Liver (tissue), 8 donors: ENCODE measurements at regions not wholly inside any gene's neighbourhood (a gene's known extent, or its start where the extent isn't known, plus 50 kb on each side); places are given as distances from the start of the nearest gene placed in this dataset.

Source experiments
- DNase-seq: peaks from one replicate; pipeline ENCODE4 v3.0.0-alpha.2; 2017; ENCODE audit warnings: low spot score
- H3K27ac ChIP-seq, 2 donors: one replicate each; pipeline ENCODE4 v1.7.0; 2013; ENCODE audit warnings: inconsistent platforms in 2 of 2, low read length in 2 of 2, control low read depth in 1 of 2, low read depth in 1 of 2, mild to moderate bottlenecking in 1 of 2
- H3K27me3 ChIP-seq, 4 donors: one replicate each; pipeline versions ENCODE4 v1.6.1 to v1.7.0; 2013; ENCODE audit warnings: low read length in 3 of 4, inconsistent platforms in 1 of 4, mild to moderate bottlenecking in 1 of 4, moderate library complexity in 1 of 4; ENCODE audit not compliant: control insufficient read depth in 4 of 4, insufficient read depth in 4 of 4
- H3K36me3 ChIP-seq, 4 donors: one replicate each; pipeline versions ENCODE4 v1.6.1 to v1.7.0; 2013; ENCODE audit warnings: low read length in 3 of 4, mild to moderate bottlenecking in 3 of 4, low read depth in 1 of 4, moderate library complexity in 1 of 4; ENCODE audit not compliant: control insufficient read depth in 4 of 4, insufficient read depth in 3 of 4
- H3K4me1 ChIP-seq, 4 donors: one replicate each; pipeline versions ENCODE4 v1.6.1 to v1.7.0; 2013; ENCODE audit warnings: low read length in 3 of 4, mild to moderate bottlenecking in 3 of 4, moderate library complexity in 1 of 4; ENCODE audit not compliant: control insufficient read depth in 4 of 4, insufficient read depth in 4 of 4
- H3K4me3 ChIP-seq, 3 donors: one replicate each; pipeline versions ENCODE4 v1.6.1 to v1.7.0; 2013; ENCODE audit warnings: low read length in 3 of 3, control low read depth in 1 of 3, low read depth in 1 of 3, mild to moderate bottlenecking in 1 of 3
- H3K9ac ChIP-seq, 2 donors: one replicate each; pipeline ENCODE4 v1.7.0; 2013; ENCODE audit warnings: low read length in 2 of 2, mild to moderate bottlenecking in 2 of 2, moderate library complexity in 2 of 2, control low read depth in 1 of 2, low read depth in 1 of 2
- H3K9me3 ChIP-seq, 4 donors: one replicate each; pipeline versions ENCODE4 v1.6.1 to v1.7.0; 2013; ENCODE audit warnings: low read length in 3 of 4; ENCODE audit not compliant: control insufficient read depth in 4 of 4
- EGR1 ChIP-seq, 2 donors: IDR thresholded peaks; 2 replicates each; pipeline ENCODE4 v1.6.1; 2016 to 2018; ENCODE audit warnings: antibody characterized with exemption in 2 of 2, low read depth in 2 of 2
- FOXA1 ChIP-seq: IDR thresholded peaks from 2 replicates; pipeline ENCODE4 v1.6.1; 2016; ENCODE audit warnings: antibody characterized with exemption
- FOXA2 ChIP-seq: IDR thresholded peaks from 2 replicates; pipeline ENCODE4 v1.6.1; 2016; ENCODE audit warnings: antibody characterized with exemption
- GABPA ChIP-seq, 2 donors: IDR thresholded peaks in 1 of 2; conservative IDR thresholded peaks in 1 of 2; 2 replicates each; pipeline ENCODE4 v1.6.1; 2016; ENCODE audit warnings: antibody characterized with exemption in 2 of 2, mild to moderate bottlenecking in 1 of 2, moderate library complexity in 1 of 2
- HNF4G ChIP-seq: IDR thresholded peaks from 2 replicates; pipeline ENCODE4 v1.6.1; 2016; ENCODE audit warnings: antibody characterized with exemption
- JUND ChIP-seq, 2 donors: IDR thresholded peaks; 2 replicates each; pipeline ENCODE4 v1.6.1; 2016; ENCODE audit warnings: antibody characterized with exemption in 2 of 2
- NR2F2 ChIP-seq: IDR thresholded peaks from 2 replicates; pipeline ENCODE4 v1.6.1; 2016; ENCODE audit warnings: antibody characterized with exemption
- RAD21 ChIP-seq, 2 donors: IDR thresholded peaks; 2 replicates each; pipeline ENCODE4 v1.6.1; 2016; ENCODE audit warnings: antibody characterized with exemption in 2 of 2, mild to moderate bottlenecking in 2 of 2
- RXRA ChIP-seq, 2 donors: IDR thresholded peaks; 2 replicates each; pipeline ENCODE4 v1.6.1; 2017 to 2018; ENCODE audit warnings: antibody characterized with exemption in 2 of 2, mild to moderate bottlenecking in 1 of 2
- SP1 ChIP-seq: IDR thresholded peaks from 2 replicates; pipeline ENCODE4 v1.6.1; 2018; ENCODE audit warnings: antibody characterized with exemption, mild to moderate bottlenecking
- TAF1 ChIP-seq: conservative IDR thresholded peaks from 2 replicates; pipeline ENCODE4 v1.6.1; 2016; ENCODE audit warnings: antibody characterized with exemption, mild to moderate bottlenecking
- YY1 ChIP-seq: IDR thresholded peaks from 2 replicates; pipeline ENCODE4 v1.6.1; 2016; ENCODE audit warnings: antibody characterized with exemption, mild to moderate bottlenecking
- WGBS: extraction: QIAGEN DNeasy Blood & Tissue Kit; methylation state at CpG from one replicate; pipeline ENCODE4 v1.1.7; 2013; 5-methylcytosine and 5-hydroxymethylcytosine counted together
- TF ChIP-seq, protein P1 (sequence below): IDR thresholded peaks from 2 replicates; pipeline ENCODE4 v1.6.1; 2016; ENCODE audit warnings: antibody characterized with exemption, mild to moderate bottlenecking
- TF ChIP-seq, protein P2 (sequence below): IDR thresholded peaks from 2 replicates; pipeline ENCODE4 v1.6.1; 2016; ENCODE audit warnings: antibody characterized with exemption
- TF ChIP-seq, protein P3 (sequence below): fragments of 150-350 bp; IDR thresholded peaks from 2 replicates; pipeline ENCODE4 v1.5.1; 2017; ENCODE audit warnings: improper control_type of control experiment, low read depth, low read length; ENCODE audit not compliant: missing input control
- TF ChIP-seq, protein P4 (sequence below): IDR thresholded peaks from 2 replicates; pipeline ENCODE4 v1.6.1; 2016; ENCODE audit warnings: antibody characterized with exemption
- TF ChIP-seq, protein P5 (sequence below): IDR thresholded peaks from 2 replicates; pipeline ENCODE4 v1.6.1; 2016; ENCODE audit warnings: antibody characterized with exemption
- donor health status: healthy.
- donor health status: healthy.
- donor health status: healthy.
- donor health status: healthy.
- donor health status: healthy.

DNA sequence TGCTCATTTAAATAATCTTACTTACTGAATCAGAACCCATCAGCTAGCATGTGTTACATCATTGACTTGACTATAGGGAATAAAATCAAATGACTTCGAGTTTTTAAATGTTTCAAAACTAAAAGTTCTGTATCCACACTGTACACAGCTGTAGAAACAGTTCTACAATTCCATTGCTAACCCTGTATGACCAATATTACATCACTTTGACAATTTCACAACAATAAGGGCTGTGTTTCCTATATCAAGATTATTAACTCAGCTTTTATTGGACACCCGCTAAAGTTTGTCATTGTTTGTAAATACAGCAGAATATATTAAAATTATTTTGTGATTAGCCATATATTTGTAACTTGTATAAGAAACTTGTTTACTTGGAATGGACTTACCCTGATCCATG is 540.8 kb downstream of the PRELID2 start (continued):
- TF ChIP-seq, protein P1, sequence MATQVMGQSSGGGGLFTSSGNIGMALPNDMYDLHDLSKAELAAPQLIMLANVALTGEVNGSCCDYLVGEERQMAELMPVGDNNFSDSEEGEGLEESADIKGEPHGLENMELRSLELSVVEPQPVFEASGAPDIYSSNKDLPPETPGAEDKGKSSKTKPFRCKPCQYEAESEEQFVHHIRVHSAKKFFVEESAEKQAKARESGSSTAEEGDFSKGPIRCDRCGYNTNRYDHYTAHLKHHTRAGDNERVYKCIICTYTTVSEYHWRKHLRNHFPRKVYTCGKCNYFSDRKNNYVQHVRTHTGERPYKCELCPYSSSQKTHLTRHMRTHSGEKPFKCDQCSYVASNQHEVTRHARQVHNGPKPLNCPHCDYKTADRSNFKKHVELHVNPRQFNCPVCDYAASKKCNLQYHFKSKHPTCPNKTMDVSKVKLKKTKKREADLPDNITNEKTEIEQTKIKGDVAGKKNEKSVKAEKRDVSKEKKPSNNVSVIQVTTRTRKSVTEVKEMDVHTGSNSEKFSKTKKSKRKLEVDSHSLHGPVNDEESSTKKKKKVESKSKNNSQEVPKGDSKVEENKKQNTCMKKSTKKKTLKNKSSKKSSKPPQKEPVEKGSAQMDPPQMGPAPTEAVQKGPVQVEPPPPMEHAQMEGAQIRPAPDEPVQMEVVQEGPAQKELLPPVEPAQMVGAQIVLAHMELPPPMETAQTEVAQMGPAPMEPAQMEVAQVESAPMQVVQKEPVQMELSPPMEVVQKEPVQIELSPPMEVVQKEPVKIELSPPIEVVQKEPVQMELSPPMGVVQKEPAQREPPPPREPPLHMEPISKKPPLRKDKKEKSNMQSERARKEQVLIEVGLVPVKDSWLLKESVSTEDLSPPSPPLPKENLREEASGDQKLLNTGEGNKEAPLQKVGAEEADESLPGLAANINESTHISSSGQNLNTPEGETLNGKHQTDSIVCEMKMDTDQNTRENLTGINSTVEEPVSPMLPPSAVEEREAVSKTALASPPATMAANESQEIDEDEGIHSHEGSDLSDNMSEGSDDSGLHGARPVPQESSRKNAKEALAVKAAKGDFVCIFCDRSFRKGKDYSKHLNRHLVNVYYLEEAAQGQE: no peak
- no peak for TF ChIP-seq EGR1 (IDR thresholded peaks at IDR 0.05; ENCODE audit: low read depth in 2 of 2)
- no peak for TF ChIP-seq HNF4G
- TF ChIP-seq, protein P2, sequence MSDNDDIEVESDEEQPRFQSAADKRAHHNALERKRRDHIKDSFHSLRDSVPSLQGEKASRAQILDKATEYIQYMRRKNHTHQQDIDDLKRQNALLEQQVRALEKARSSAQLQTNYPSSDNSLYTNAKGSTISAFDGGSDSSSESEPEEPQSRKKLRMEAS: no peak
- no peak for TF ChIP-seq RXRA (IDR thresholded peaks at IDR 0.05)

DNA sequence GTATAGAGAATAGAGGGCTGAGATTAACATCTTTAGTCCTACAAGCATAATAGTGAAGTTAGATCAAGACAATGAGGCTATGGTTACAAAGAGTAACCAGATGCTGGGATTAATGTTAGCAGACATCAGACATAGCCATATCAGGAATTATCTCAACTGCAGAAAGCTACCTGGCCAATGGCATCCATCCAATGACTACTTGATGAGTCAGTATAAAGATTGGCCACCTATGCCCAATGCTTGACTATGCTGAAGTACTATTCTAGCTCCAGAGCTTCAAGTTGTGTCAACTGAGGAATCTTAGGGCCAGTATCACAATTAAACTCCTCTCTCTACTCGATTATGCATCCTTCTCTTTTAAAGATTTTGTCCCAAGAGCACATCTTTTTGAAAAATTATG is 541.4 kb downstream of the PRELID2 start:
- no peak overlapping the region for H3K4me3 ChIP-seq
- H3K9ac ChIP-seq: no peak overlapping the region
- H3K27ac ChIP-seq: no peak overlapping the region
- no peaks in the 10 kb centered on the region for H3K36me3 ChIP-seq
- TF ChIP-seq JUND (IDR thresholded peaks at IDR 0.05): no peak
- TF ChIP-seq YY1: no peak
- no peak for TF ChIP-seq RAD21 (IDR thresholded peaks at IDR 0.05)
- TF ChIP-seq, protein P3, sequence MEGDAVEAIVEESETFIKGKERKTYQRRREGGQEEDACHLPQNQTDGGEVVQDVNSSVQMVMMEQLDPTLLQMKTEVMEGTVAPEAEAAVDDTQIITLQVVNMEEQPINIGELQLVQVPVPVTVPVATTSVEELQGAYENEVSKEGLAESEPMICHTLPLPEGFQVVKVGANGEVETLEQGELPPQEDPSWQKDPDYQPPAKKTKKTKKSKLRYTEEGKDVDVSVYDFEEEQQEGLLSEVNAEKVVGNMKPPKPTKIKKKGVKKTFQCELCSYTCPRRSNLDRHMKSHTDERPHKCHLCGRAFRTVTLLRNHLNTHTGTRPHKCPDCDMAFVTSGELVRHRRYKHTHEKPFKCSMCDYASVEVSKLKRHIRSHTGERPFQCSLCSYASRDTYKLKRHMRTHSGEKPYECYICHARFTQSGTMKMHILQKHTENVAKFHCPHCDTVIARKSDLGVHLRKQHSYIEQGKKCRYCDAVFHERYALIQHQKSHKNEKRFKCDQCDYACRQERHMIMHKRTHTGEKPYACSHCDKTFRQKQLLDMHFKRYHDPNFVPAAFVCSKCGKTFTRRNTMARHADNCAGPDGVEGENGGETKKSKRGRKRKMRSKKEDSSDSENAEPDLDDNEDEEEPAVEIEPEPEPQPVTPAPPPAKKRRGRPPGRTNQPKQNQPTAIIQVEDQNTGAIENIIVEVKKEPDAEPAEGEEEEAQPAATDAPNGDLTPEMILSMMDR: no peak
- no peak for TF ChIP-seq SP1
- TF ChIP-seq, protein P4, sequence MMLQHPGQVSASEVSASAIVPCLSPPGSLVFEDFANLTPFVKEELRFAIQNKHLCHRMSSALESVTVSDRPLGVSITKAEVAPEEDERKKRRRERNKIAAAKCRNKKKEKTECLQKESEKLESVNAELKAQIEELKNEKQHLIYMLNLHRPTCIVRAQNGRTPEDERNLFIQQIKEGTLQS: no peak
- TF ChIP-seq HNF4G: no peak
- TF ChIP-seq FOXA1: no peak
- no peak for TF ChIP-seq EGR1 (IDR thresholded peaks at IDR 0.05; ENCODE audit: low read depth in 2 of 2)
- TF ChIP-seq FOXA2: no peak
- TF ChIP-seq, protein P5, sequence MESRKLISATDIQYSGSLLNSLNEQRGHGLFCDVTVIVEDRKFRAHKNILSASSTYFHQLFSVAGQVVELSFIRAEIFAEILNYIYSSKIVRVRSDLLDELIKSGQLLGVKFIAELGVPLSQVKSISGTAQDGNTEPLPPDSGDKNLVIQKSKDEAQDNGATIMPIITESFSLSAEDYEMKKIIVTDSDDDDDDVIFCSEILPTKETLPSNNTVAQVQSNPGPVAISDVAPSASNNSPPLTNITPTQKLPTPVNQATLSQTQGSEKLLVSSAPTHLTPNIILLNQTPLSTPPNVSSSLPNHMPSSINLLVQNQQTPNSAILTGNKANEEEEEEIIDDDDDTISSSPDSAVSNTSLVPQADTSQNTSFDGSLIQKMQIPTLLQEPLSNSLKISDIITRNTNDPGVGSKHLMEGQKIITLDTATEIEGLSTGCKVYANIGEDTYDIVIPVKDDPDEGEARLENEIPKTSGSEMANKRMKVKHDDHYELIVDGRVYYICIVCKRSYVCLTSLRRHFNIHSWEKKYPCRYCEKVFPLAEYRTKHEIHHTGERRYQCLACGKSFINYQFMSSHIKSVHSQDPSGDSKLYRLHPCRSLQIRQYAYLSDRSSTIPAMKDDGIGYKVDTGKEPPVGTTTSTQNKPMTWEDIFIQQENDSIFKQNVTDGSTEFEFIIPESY: no peak
- TF ChIP-seq TAF1: no peak
- no peak for TF ChIP-seq RXRA (IDR thresholded peaks at IDR 0.05)
- no peak for TF ChIP-seq GABPA (IDR thresholded peaks at IDR 0.05 in 1 of 2, conservative IDR thresholded peaks at IDR 0.05 in 1 of 2)
- TF ChIP-seq, protein P2: no peak
- TF ChIP-seq NR2F2: no peak
- DNase-seq: no peak
- no peaks in the 10 kb centered on the region for H3K27me3 ChIP-seq
- 32% methylated on average over 1 of the region's 1 CpG for WGBS
- H3K4me1 ChIP-seq: no peaks in the 10 kb centered on the region
- no peaks in the 10 kb centered on the region for H3K9me3 ChIP-seq
